Esophagus squamous epithelium (tissue), 4 donors: ENCODE measurements at regions not wholly inside any gene's neighbourhood (a gene's known extent, or its start where the extent isn't known, plus 50 kb on each side); places are given as distances from the start of the nearest gene placed in this dataset.

ENCODE experiments used
- CTCF ChIP-seq, 6 experiments: fragments of 450-650 bp in 4 of 6; fragments of 200-600 bp in 2 of 6; sonication (generic) in 2 of 6; IDR thresholded peaks; one replicate each; pipeline ENCODE4 v1.5.1; 2016 to 2019; ENCODE audit warnings: antibody characterized with exemption in 6 of 6, mild to moderate bottlenecking in 4 of 6, moderate library complexity in 4 of 6
- POLR2A ChIP-seq, 4 donors: fragments of 450-650 bp; IDR thresholded peaks; one replicate each; pipeline ENCODE4 v1.6.1; 2017; ENCODE audit warnings: antibody characterized with exemption in 4 of 4, mild to moderate bottlenecking in 4 of 4, moderate library complexity in 3 of 4

DNA sequence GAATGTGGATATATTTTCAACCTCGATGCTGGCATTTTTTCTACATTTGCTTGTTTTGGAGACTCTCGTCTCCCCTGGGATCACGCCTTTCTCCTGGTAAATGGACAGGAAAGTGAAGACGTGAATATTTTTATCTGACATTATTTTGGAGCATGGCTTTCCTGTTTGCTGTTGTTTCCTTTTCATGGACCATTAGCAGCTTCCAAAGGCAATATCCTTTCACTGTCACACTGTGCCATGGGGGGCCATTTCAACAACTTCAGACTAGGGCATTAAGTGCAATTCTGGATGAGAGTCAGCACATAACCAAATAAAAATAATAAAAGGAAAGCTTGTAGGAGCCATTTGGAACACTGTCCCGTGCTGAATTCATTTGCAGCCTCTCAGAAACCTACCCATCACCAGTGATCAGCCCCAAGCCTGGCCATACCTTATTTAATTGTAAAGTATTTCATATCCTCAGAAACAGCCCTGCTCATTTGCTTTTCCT lies 75.9 kb upstream of the NEUROD6 start:
- TF ChIP-seq CTCF (IDR thresholded peaks at IDR 0.05) (no peak), POLR2A (IDR thresholded peaks at IDR 0.05) (no peak)
